ENCODE measurements at regions not wholly inside any gene's neighbourhood (a gene's known extent, or its start where the extent isn't known, plus 50 kb on each side); places are given as distances from the start of the nearest gene placed in this dataset.

GRCh38 chr3:64932666-64933342 is 245.0 kb upstream of the ADAMTS9 start:
- peaks cover 3% of the 10 kb centered on the region for H3K4me1 Mint-ChIP-seq (ENCODE audit: unreplicated experiment)
- no peak for DNase-seq (ENCODE audit: low spot score)
- no peak overlapping the region for H3K27ac Mint-ChIP-seq (ENCODE audit: unreplicated experiment)
- H3K4me3 Mint-ChIP-seq (ENCODE audit: unreplicated experiment): peak overlapping the region; percentile 31
- no peak for TF ChIP-seq CTCF (IDR thresholded peaks at IDR 0.05; ENCODE audit: unreplicated experiment)
- H3K9me3 Mint-ChIP-seq (ENCODE audit: unreplicated experiment): peaks cover 10% of the 10 kb centered on the region
- H3K27me3 Mint-ChIP-seq (ENCODE audit: unreplicated experiment): peaks cover 5% of the 10 kb centered on the region
- peaks cover 18% of the 10 kb centered on the region for H3K36me3 Mint-ChIP-seq (ENCODE audit: low read depth, unreplicated experiment)

- peaks cover 8% of the 10 kb centered on the region for H3K4me1 Mint-ChIP-seq (ENCODE audit: unreplicated experiment)
- peaks cover 18% of the 10 kb centered on the region for H3K36me3 Mint-ChIP-seq (ENCODE audit: low read depth, unreplicated experiment)
- peaks cover 5% of the 10 kb centered on the region for H3K27me3 Mint-ChIP-seq (ENCODE audit: unreplicated experiment)
- H3K4me3 Mint-ChIP-seq (ENCODE audit: unreplicated experiment): no peak overlapping the region
- no peak overlapping the region for H3K27ac Mint-ChIP-seq (ENCODE audit: unreplicated experiment)
- no peak for TF ChIP-seq CTCF (IDR thresholded peaks at IDR 0.05; ENCODE audit: unreplicated experiment)
- peaks cover 10% of the 10 kb centered on the region for H3K9me3 Mint-ChIP-seq (ENCODE audit: unreplicated experiment)
- DNase-seq (ENCODE audit: low spot score): no peak
These were observed 244.3 kb upstream of the ADAMTS9 start for GRCh38 chr3:64932016-64932518.

- peaks cover 10% of the 10 kb centered on the region for H3K9me3 Mint-ChIP-seq (ENCODE audit: unreplicated experiment)
- no peak overlapping the region for H3K4me3 Mint-ChIP-seq (ENCODE audit: unreplicated experiment)
- no peak for TF ChIP-seq CTCF (IDR thresholded peaks at IDR 0.05; ENCODE audit: unreplicated experiment)
- peaks cover 5% of the 10 kb centered on the region for H3K27me3 Mint-ChIP-seq (ENCODE audit: unreplicated experiment)
- peaks cover 16% of the 10 kb centered on the region for H3K4me1 Mint-ChIP-seq (ENCODE audit: unreplicated experiment)
- peaks cover 18% of the 10 kb centered on the region for H3K36me3 Mint-ChIP-seq (ENCODE audit: low read depth, unreplicated experiment)
- no peak for DNase-seq (ENCODE audit: low spot score)
- no peak overlapping the region for H3K27ac Mint-ChIP-seq (ENCODE audit: unreplicated experiment)
These were observed 243.1 kb upstream of the ADAMTS9 start for GRCh38 chr3:64930891-64931290.

- no peak for DNase-seq (ENCODE audit: low spot score)
- H3K27ac Mint-ChIP-seq (ENCODE audit: unreplicated experiment): no peak overlapping the region
- peaks cover 14% of the 10 kb centered on the region for H3K36me3 Mint-ChIP-seq (ENCODE audit: low read depth, unreplicated experiment)
- TF ChIP-seq CTCF (IDR thresholded peaks at IDR 0.05; ENCODE audit: unreplicated experiment): no peak
- no peaks in the 10 kb centered on the region for H3K27me3 Mint-ChIP-seq (ENCODE audit: unreplicated experiment)
- peaks cover 10% of the 10 kb centered on the region for H3K9me3 Mint-ChIP-seq (ENCODE audit: unreplicated experiment)
- peaks cover 25% of the 10 kb centered on the region for H3K4me1 Mint-ChIP-seq (ENCODE audit: unreplicated experiment)
- no peak overlapping the region for H3K4me3 Mint-ChIP-seq (ENCODE audit: unreplicated experiment)
These were observed 240.9 kb upstream of the ADAMTS9 start for GRCh38 chr3:64928683-64929082.

GRCh38 chr3:64927689-64928088 is 239.9 kb upstream of the ADAMTS9 start:
- no peak overlapping the region for H3K27ac Mint-ChIP-seq (ENCODE audit: unreplicated experiment)
- H3K4me1 Mint-ChIP-seq (ENCODE audit: unreplicated experiment): peaks cover 29% of the 10 kb centered on the region
- no peak for TF ChIP-seq CTCF (IDR thresholded peaks at IDR 0.05; ENCODE audit: unreplicated experiment)
- H3K4me3 Mint-ChIP-seq (ENCODE audit: unreplicated experiment): no peak overlapping the region
- peaks cover 3% of the 10 kb centered on the region for H3K9me3 Mint-ChIP-seq (ENCODE audit: unreplicated experiment)
- peaks cover 10% of the 10 kb centered on the region for H3K36me3 Mint-ChIP-seq (ENCODE audit: low read depth, unreplicated experiment)
- no peaks in the 10 kb centered on the region for H3K27me3 Mint-ChIP-seq (ENCODE audit: unreplicated experiment)
- DNase-seq (ENCODE audit: low spot score): no peak

Data from endothelial cell (in vitro differentiated cells).